A673 (cell line): ENCODE measurements at regions not wholly inside any gene's neighbourhood (a gene's known extent, or its start where the extent isn't known, plus 50 kb on each side); places are given as distances from the start of the nearest gene placed in this dataset.

Experiments used
- EZH2 ChIP-seq: fragments of 200-600 bp; sonication (generic); IDR thresholded peaks from 2 replicates; pipeline ENCODE4 v1.6.1; 2017; ENCODE audit warnings: borderline replicate concordance, low read depth, mild to moderate bottlenecking, mixed read lengths, antibody characterized with exemption, low read length; ENCODE audit not compliant: poor library complexity, severe bottlenecking
- TF ChIP-seq, protein P1 (sequence below): fragments of 300-800, 200-600 bp; sonication (generic); conservative IDR thresholded peaks from 2 replicates; pipeline ENCODE4 v1.5.1; 2017; ENCODE audit warnings: low read depth, mild to moderate bottlenecking, antibody characterized with exemption, low read length, moderate library complexity, mixed read lengths

DNA sequence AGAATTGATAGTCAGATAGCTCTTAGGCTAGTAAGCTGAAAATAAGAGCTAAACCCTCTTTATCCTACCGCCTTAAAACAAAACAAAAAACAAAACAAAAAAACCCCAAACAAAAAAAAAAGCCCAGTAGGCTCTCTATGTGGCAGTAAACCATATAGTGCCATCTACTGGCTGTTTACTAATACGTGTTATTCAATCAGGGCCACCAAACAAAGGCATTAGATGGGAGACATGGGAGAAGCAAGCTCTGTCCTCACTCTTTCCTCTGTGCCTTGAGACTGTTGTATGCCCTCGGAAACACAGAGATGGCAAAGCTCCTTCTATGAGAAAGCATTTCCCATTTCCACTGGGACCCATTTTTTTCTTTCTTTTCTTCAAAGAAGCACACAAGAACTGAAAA lies 148.8 kb upstream of the MID1 start:
- TF ChIP-seq, protein P1, sequence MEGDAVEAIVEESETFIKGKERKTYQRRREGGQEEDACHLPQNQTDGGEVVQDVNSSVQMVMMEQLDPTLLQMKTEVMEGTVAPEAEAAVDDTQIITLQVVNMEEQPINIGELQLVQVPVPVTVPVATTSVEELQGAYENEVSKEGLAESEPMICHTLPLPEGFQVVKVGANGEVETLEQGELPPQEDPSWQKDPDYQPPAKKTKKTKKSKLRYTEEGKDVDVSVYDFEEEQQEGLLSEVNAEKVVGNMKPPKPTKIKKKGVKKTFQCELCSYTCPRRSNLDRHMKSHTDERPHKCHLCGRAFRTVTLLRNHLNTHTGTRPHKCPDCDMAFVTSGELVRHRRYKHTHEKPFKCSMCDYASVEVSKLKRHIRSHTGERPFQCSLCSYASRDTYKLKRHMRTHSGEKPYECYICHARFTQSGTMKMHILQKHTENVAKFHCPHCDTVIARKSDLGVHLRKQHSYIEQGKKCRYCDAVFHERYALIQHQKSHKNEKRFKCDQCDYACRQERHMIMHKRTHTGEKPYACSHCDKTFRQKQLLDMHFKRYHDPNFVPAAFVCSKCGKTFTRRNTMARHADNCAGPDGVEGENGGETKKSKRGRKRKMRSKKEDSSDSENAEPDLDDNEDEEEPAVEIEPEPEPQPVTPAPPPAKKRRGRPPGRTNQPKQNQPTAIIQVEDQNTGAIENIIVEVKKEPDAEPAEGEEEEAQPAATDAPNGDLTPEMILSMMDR, result peak; percentile 67
- no peak for TF ChIP-seq EZH2
